ENCODE measurements at regions not wholly inside any gene's neighbourhood (a gene's known extent, or its start where the extent isn't known, plus 50 kb on each side); places are given as distances from the start of the nearest gene placed in this dataset.

- no peak overlapping the region for H3K4me3 ChIP-seq (ENCODE audit: low read length)
- no peak for TF ChIP-seq CTCF (conservative IDR thresholded peaks at IDR 0.05; ENCODE audit: low read depth, low read length)
- no peak for DNase-seq (ENCODE audit: low read depth)
Measured at GRCh38 chr3:192068464-192069254, 607.7 kb downstream of the PYDC2 start.

GRCh38 chr3:192077795-192078497 lies 617.0 kb downstream of the PYDC2 start:
- DNase-seq (ENCODE audit: low read depth): no peak
- no peak for TF ChIP-seq CTCF (conservative IDR thresholded peaks at IDR 0.05; ENCODE audit: low read depth, low read length)

GRCh38 chr3:192079098-192079497 lies 618.1 kb downstream of the PYDC2 start:
- no peak for DNase-seq (ENCODE audit: low read depth)
- TF ChIP-seq CTCF (conservative IDR thresholded peaks at IDR 0.05; ENCODE audit: low read depth, low read length): no peak
- H3K4me3 ChIP-seq (ENCODE audit: low read length): no peak overlapping the region

More at GRCh38 chr3:192077795-192078497, 617.0 kb downstream of the PYDC2 start:
- H3K4me3 ChIP-seq (ENCODE audit: low read length): no peak overlapping the region

- no peak overlapping the region for H3K4me3 ChIP-seq (ENCODE audit: low read length)
- no peak for TF ChIP-seq CTCF (conservative IDR thresholded peaks at IDR 0.05; ENCODE audit: low read depth, low read length)
- DNase-seq (ENCODE audit: low read depth): no peak
Measured at GRCh38 chr3:192080336-192080735, 619.4 kb downstream of the PYDC2 start.

- DNase-seq (ENCODE audit: low read depth): no peak
- H3K4me3 ChIP-seq (ENCODE audit: low read length): no peak overlapping the region
- no peak for TF ChIP-seq CTCF (conservative IDR thresholded peaks at IDR 0.05; ENCODE audit: low read depth, low read length)
Measured at GRCh38 chr3:192082730-192083660, 622.0 kb downstream of the PYDC2 start.
